ENCODE measurements at regions not wholly inside any gene's neighbourhood (a gene's known extent, or its start where the extent isn't known, plus 50 kb on each side); places are given as distances from the start of the nearest gene placed in this dataset.

GRCh38 chr9:7507026-7507425 is 292.6 kb downstream of the DMAC1 start:
- TF ChIP-seq KLF10 (tag by site-specific recombination; IDR thresholded peaks at IDR 0.05) (no peak), ZNF433 (tag by site-specific recombination; IDR thresholded peaks at IDR 0.05; ENCODE audit: low read depth) (no peak), ZFP37 (tag by site-specific recombination; IDR thresholded peaks at IDR 0.05) (no peak), ZBTB11 (tag by site-specific recombination; conservative IDR thresholded peaks at IDR 0.05; ENCODE audit: low read depth) (no peak), SP2 (tag by site-specific recombination; IDR thresholded peaks at IDR 0.05) (no peak), CTCF (tag by site-specific recombination; IDR thresholded peaks at IDR 0.05) (no peak), ZNF19 (tag by site-specific recombination; IDR thresholded peaks at IDR 0.05; ENCODE audit: low read depth) (no peak), ZBTB49 (tag by site-specific recombination; IDR thresholded peaks at IDR 0.05; ENCODE audit: low read depth) (no peak)

All from HEK293 (cell line).